ENCODE measurements at regions not wholly inside any gene's neighbourhood (a gene's known extent, or its start where the extent isn't known, plus 50 kb on each side); places are given as distances from the start of the nearest gene placed in this dataset.

- Histone ChIP-seq H3K9me3 (no peaks in the 10 kb centered on the region), H3K27ac (no peak overlapping the region), H3K27me3 (ENCODE audit: low read depth) (no peaks in the 10 kb centered on the region), H3K36me3 (peaks cover 7% of the 10 kb centered on the region), H3K4me3 (no peak overlapping the region), H3K4me1 (peaks cover 15% of the 10 kb centered on the region)
- intact Hi-C loops (cut with DNase I), result no loop called here
- no peak for DNase-seq
- no peak for TF ChIP-seq CTCF (IDR thresholded peaks at IDR 0.05)
- ATAC-seq, result peak; percentile 75 to 85
These were observed 58.7 kb upstream of the TNRC6B start for GRCh38 chr22:40118979-40119378.

- H3K36me3 ChIP-seq, result peaks cover 15% of the 10 kb centered on the region
- no peak for TF ChIP-seq CTCF (IDR thresholded peaks at IDR 0.05)
- ATAC-seq (no peak), DNase-seq (no peak)
- intact Hi-C loops (cut with DNase I), result no loop called here
- H3K9me3 ChIP-seq, result no peaks in the 10 kb centered on the region
- H3K4me1 ChIP-seq, result peaks cover 13% of the 10 kb centered on the region
- no peaks in the 10 kb centered on the region for H3K27me3 ChIP-seq (ENCODE audit: low read depth)
- no peak overlapping the region for H3K4me3 ChIP-seq
- H3K27ac ChIP-seq, result no peak overlapping the region
These were observed 56.9 kb upstream of the TNRC6B start for GRCh38 chr22:40120848-40121247.

- peak in 1 of 2 donors; percentile 30 for ATAC-seq
- DNase-seq, result no peak
- no peak overlapping the region for H3K27ac ChIP-seq
- no peaks in the 10 kb centered on the region for H3K27me3 ChIP-seq (ENCODE audit: low read depth)
- no peak overlapping the region for H3K4me3 ChIP-seq
- H3K36me3 ChIP-seq, result peaks cover 20% of the 10 kb centered on the region
- TF ChIP-seq CTCF (IDR thresholded peaks at IDR 0.05), result no peak
- no peaks in the 10 kb centered on the region for H3K9me3 ChIP-seq
- intact Hi-C loops (cut with DNase I), result no loop called here
- H3K4me1 ChIP-seq, result peaks cover 7% of the 10 kb centered on the region
These were observed 56.3 kb upstream of the TNRC6B start for GRCh38 chr22:40121461-40121860.

GRCh38 chr22:40122792-40123191 lies 54.9 kb upstream of the TNRC6B start:
- ATAC-seq (no peak), DNase-seq (no peak)
- H3K36me3 ChIP-seq, result peaks cover 32% of the 10 kb centered on the region
- no peak for TF ChIP-seq CTCF (IDR thresholded peaks at IDR 0.05)
- no peaks in the 10 kb centered on the region for H3K9me3 ChIP-seq
- intact Hi-C loops (cut with DNase I), result no loop called here
- H3K27me3 ChIP-seq (ENCODE audit: low read depth), result no peaks in the 10 kb centered on the region
- H3K27ac ChIP-seq, result no peak overlapping the region
- H3K4me1 ChIP-seq, result peaks cover 4% of the 10 kb centered on the region
- no peak overlapping the region for H3K4me3 ChIP-seq

GRCh38 chr22:40123387-40123786 lies 54.3 kb upstream of the TNRC6B start:
- no peak for ATAC-seq

More at GRCh38 chr22:40123387-40123786, 54.3 kb upstream of the TNRC6B start:
- Histone ChIP-seq H3K27ac (no peak overlapping the region), H3K4me3 (no peak overlapping the region), H3K36me3 (peaks cover 37% of the 10 kb centered on the region), H3K4me1 (peaks cover 4% of the 10 kb centered on the region), H3K27me3 (ENCODE audit: low read depth) (no peaks in the 10 kb centered on the region), H3K9me3 (no peaks in the 10 kb centered on the region)
- no peak for TF ChIP-seq CTCF (IDR thresholded peaks at IDR 0.05)
- intact Hi-C loops (cut with DNase I), result no loop called here
- no peak for DNase-seq

All from lower lobe of right lung (tissue), 2 donors.